ENCODE measurements at regions not wholly inside any gene's neighbourhood (a gene's known extent, or its start where the extent isn't known, plus 50 kb on each side); places are given as distances from the start of the nearest gene placed in this dataset.

DNA sequence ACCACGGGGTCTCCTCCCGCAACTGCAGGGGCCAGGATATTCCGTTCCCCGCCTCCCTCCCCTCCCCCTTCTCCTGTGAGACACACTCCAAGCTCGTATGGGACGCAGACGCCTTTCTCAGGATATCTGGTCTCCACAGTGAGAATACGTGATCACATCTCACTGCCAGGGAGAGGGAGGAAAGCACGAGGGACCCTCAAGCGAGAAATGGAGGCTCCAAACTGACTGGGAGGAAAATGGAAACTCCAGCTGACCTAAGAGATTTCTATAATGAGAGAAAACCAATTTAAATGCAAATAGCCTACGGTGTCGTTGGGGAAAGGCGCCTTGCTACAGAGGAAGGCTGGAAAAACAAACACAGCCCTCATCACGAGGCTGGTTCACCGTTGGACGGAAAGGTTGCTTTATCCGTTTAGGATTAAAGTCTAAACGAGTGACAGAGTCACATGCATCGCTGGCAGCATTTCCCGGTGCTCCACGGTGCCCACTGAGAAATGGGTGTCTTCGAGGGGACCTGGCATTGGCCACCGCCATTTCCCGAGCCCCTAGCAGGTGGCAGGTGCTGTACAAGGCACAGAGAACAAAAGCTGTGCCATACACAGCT is 116.9 kb upstream of the CPEB4 start:
- H3K27ac Mint-ChIP-seq: peak overlapping the region; percentile 36
- peak overlapping the region; percentile 39 for H3K4me3 Mint-ChIP-seq
- peak; percentile 35 for DNase-seq
- TF ChIP-seq, protein P1, sequence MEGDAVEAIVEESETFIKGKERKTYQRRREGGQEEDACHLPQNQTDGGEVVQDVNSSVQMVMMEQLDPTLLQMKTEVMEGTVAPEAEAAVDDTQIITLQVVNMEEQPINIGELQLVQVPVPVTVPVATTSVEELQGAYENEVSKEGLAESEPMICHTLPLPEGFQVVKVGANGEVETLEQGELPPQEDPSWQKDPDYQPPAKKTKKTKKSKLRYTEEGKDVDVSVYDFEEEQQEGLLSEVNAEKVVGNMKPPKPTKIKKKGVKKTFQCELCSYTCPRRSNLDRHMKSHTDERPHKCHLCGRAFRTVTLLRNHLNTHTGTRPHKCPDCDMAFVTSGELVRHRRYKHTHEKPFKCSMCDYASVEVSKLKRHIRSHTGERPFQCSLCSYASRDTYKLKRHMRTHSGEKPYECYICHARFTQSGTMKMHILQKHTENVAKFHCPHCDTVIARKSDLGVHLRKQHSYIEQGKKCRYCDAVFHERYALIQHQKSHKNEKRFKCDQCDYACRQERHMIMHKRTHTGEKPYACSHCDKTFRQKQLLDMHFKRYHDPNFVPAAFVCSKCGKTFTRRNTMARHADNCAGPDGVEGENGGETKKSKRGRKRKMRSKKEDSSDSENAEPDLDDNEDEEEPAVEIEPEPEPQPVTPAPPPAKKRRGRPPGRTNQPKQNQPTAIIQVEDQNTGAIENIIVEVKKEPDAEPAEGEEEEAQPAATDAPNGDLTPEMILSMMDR (IDR thresholded peaks at IDR 0.05): no peak
- no peaks in the 10 kb centered on the region for H3K36me3 Mint-ChIP-seq (ENCODE audit: low read depth)
- peaks cover 33% of the 10 kb centered on the region for H3K27me3 Mint-ChIP-seq (ENCODE audit: low read depth, poor library complexity)
- no peaks in the 10 kb centered on the region for H3K9me3 Mint-ChIP-seq
- peaks cover 23% of the 10 kb centered on the region for H3K4me1 Mint-ChIP-seq

DNA sequence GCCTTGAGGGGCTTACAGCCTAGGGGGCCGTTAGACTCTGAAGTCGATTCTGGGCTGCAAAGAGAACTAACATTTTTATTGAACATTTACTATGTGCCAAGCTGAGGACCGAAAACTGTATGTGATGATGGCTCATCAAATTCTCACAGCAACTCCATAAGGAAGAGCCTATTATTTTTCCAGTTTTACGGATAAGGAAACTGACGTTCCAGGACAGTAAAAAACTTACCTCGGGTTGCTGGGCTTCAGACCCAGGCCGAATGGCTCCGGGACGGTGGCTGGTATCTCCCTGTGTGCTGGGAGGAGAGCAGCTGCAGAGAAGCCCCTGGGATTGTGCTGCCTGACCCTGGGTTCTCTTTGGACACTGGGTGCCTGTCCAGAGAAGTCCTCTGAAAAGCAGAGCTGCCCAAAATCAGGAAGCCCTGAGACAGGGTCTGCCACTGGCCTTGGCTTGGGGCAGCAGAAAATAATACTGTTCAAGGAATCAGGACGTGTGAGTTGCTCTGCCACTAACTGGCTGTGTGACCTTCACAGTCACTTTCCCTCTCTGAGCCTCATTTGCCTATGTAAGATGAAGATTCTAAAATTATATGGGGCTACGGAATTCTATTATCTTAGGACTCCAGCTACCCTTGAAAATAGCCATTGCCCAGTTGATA is 116.3 kb upstream of the CPEB4 start:
- DNase-seq: no peak
- H3K27me3 Mint-ChIP-seq (ENCODE audit: low read depth, poor library complexity): peaks cover 36% of the 10 kb centered on the region
- H3K4me1 Mint-ChIP-seq: peaks cover 20% of the 10 kb centered on the region
- TF ChIP-seq, protein P1 (IDR thresholded peaks at IDR 0.05): no peak
- no peak overlapping the region for H3K27ac Mint-ChIP-seq
- no peak overlapping the region for H3K4me3 Mint-ChIP-seq
- H3K9me3 Mint-ChIP-seq: no peaks in the 10 kb centered on the region
- H3K36me3 Mint-ChIP-seq (ENCODE audit: low read depth): no peaks in the 10 kb centered on the region

DNA sequence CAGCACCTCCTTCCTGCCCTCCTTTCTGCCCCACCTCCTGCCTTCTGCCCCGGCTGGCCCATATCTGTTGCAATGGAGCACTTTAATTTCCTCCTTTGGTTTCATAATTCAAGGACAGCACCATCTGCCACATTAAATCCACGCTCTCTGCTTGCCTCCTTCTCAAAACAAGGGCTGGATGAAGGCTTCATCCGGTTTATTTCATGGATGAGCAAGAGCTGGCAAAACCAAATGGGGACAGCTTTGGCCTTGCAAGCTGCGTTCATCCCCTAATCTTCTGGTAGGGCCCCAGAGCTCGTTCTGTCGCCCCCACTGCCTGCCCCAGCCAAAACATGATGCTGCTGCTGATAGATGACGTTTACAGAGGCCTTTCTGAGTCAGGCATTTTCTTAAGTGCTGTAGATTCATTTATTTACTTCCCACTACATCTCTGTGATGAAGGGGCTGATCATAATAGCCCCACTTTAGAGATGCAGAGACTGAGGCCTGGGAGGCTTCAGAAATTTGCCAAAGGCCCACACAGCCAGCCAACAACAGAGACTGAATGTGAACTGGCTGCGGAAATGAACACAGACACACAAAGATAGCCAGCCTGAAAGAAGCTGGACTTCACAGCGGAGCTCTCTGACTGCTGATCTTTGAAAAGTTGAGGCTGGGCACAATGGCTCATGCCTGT is 115.6 kb upstream of the CPEB4 start:
- no peaks in the 10 kb centered on the region for H3K9me3 Mint-ChIP-seq
- peaks cover 38% of the 10 kb centered on the region for H3K27me3 Mint-ChIP-seq (ENCODE audit: low read depth, poor library complexity)
- no peak for DNase-seq
- H3K4me3 Mint-ChIP-seq: peak overlapping the region; percentile 6
- H3K27ac Mint-ChIP-seq: no peak overlapping the region
- H3K36me3 Mint-ChIP-seq (ENCODE audit: low read depth): no peaks in the 10 kb centered on the region
- TF ChIP-seq, protein P1 (IDR thresholded peaks at IDR 0.05): no peak
- H3K4me1 Mint-ChIP-seq: peaks cover 20% of the 10 kb centered on the region

DNA sequence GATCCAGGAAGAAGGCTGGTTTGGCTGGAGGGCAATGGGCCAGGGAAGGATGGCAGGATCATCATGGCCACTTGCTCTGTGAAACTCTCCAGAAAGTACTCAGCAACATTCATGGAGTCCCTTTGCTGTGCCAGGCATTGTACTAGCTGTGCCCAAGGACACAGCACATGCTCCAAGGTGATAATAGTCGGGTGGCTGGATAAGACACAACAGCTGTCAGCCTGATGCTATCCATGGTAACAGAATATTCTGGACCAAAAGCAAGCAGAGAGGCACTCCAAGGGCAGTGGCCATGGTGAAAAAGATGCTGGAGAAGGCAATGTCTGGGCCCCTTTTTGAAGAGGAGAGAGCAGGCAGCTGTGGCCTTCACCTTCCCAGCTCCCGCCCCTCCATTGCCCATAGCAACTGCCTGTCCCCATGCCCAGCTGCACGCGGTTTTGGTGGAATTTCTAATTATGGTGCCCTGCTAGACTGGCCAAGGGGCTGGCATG is 113.8 kb upstream of the CPEB4 start:
- peaks cover 36% of the 10 kb centered on the region for H3K27me3 Mint-ChIP-seq (ENCODE audit: low read depth, poor library complexity)
- H3K4me3 Mint-ChIP-seq: no peak overlapping the region
- peaks cover 15% of the 10 kb centered on the region for H3K4me1 Mint-ChIP-seq
- TF ChIP-seq, protein P1 (IDR thresholded peaks at IDR 0.05): no peak
- no peak for DNase-seq
- no peaks in the 10 kb centered on the region for H3K9me3 Mint-ChIP-seq
- no peak overlapping the region for H3K27ac Mint-ChIP-seq
- no peaks in the 10 kb centered on the region for H3K36me3 Mint-ChIP-seq (ENCODE audit: low read depth)

DNA sequence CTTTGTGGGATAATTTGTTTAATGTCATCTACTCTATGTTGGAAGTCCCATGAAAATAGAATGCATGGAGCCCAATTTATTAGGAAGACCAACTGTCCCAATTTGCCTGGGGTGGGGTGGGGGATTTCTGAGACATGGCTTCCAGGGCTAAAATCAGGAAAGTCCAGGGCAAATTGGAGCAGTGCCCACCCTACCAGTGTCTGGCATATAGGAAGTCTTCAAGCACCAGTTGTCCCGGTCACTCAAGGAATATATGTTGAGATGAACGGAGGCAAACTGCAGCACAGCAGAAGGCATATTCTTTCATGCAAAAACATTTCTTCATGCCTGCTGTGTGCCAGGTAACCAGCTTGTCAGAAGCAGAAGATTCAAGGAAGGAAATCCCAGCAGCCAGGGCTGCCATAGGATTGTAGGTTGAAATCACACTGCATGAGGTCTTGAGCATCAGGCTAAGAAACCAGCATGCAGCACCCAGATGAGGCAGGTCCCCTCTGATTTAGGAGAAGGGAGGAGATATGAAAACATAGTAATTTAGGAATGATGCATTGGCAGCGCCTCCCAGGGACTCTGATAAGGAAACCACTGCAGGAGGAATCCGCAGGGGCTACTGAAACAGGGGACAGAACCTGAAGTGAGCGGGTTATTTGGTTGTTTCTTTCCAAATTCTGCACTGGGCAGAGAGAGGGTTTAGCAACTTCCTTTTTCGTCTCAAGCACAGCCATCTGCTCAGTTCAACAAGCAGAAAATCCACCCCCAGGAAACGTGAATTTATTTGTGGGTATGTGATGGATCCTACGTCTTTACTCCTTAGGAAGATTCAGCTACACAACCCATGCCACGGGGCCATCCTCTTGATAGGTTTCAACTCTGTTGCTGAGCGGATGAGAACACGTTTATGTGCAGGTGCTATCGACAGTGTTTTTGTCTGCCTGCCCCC is 112.6 kb upstream of the CPEB4 start:
- DNase-seq: no peak
- no peaks in the 10 kb centered on the region for H3K36me3 Mint-ChIP-seq (ENCODE audit: low read depth)
- H3K27me3 Mint-ChIP-seq (ENCODE audit: low read depth, poor library complexity): peaks cover 41% of the 10 kb centered on the region
- H3K4me1 Mint-ChIP-seq: peaks cover 19% of the 10 kb centered on the region
- no peak overlapping the region for H3K4me3 Mint-ChIP-seq
- no peaks in the 10 kb centered on the region for H3K9me3 Mint-ChIP-seq
- no peak overlapping the region for H3K27ac Mint-ChIP-seq
- TF ChIP-seq, protein P1 (IDR thresholded peaks at IDR 0.05): no peak
